ENCODE measurements at regions not wholly inside any gene's neighbourhood (a gene's known extent, or its start where the extent isn't known, plus 50 kb on each side); places are given as distances from the start of the nearest gene placed in this dataset.

DNA sequence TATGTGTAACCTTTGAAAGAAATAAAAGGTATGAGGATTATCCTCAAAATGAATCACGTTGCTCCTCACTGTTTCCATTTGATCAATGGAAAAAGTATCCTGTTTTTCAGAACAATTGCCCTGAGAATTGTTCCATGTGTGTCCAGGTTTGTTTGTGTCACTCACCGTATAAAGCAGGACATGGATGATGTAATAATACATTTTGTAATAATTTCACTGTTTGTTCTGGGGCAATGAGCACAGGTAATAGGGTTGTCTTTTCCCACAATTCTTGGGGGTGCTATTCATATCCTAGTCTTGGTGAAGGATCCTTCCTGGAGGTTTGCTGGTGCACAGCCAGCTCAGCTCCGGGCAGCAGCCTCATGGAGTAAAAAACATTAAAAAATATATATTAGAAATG is 510.8 kb upstream of the MCTP2 start:
- no peak for DNase-seq (ENCODE audit: low read depth)

DNA sequence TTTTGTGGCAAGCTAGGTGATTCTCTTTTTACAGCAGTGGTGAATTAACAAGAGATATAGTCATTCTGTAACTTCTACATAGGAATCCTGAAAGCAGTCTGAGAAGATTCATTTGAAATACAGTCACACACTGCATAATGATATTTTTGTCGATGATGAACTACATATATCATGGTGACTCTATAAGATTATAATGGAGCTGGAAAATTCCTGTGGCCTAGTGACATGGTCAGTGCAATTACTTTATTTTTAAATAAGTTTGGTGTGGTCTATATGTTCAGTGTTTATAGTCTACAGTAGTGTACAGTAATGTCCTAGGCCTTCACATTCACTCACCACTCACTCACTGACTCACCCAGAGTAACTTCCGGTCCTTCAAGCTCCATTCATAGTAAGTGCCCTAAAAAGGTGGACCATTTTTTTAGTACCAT is 511.4 kb upstream of the MCTP2 start:
- no peak for DNase-seq (ENCODE audit: low read depth)

DNA sequence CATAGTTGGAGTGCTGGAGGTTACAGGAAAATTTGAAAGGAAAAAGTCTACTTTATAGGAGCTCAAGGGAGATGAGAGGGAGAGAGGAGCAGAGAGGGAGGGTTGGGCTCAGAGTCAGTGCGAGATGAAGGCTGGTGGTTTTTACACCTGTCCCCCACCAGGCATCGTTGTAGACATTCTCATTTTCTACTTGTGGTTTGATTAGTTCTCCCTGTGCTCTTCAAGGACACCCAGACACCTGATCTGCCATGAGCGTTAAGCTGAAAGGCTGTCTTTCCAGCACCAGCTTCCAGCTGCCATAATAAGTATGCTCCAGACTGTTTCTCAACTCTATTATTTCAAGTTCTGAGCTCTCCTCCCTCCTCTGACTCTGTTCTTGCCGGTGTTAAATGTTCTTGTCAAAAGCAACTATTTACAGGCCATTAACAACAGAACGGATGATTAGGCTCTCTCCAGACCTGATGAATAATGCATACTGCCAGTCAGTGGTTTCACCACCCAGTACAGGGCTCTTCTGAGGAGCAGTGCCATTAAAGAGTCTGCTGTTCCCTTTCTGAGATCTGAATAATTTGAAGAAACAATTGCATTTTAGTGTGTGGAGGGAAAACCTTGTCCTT is 514.6 kb upstream of the MCTP2 start:
- DNase-seq (ENCODE audit: low read depth): no peak

DNA sequence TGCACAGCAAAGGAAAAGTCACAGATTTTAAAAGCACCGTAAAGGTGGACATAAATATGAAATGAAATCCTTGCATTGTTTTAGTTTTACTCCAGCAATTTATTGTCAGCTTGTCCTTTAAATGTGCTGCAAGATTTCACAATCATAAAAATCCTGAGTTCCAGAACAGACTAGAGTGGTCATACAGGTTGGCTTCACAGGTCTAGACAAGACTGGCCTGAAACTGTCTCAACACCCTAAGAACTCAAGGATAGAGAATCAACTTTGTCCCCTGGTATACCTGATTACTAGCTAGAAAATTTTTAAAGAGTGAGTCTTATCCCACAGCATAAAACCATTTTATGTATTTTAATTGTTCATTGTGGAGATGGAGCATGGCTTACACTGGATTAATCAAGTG is 521.7 kb upstream of the MCTP2 start:
- no peak for DNase-seq (ENCODE audit: low read depth)

DNA sequence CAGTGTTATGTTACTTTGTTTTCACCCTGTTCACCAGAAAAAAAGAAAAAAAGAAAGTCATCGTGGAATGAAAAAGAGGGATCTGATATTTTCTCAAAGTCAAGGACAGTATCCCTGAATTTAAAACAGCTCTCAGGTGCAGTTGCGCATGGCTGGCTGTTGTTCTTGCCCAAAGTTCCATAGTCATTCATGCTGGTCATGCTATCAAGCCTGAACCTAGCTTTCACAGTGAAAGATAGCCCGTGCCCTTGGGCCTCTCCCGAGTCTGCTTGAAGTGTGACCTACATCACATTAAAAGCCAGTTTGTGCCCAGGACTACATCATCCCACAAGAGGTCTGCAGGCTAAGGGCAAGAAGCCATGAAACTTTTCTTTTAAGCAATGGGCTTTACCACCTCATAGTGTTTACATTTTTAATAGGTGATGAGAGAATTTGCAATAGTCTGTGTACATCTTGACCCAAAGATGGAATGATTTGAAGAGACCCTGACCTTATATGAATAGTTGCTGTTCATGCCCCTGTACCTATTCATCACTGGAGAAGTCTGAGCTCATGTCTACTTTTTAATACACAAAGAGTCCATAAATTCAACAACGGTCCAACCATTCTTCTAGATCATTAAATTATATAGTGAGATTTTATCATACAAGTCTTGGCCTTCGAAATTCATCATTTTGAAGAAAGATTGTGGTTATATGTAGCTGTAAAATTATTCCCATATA is 522.5 kb upstream of the MCTP2 start:
- DNase-seq (ENCODE audit: low read depth): no peak

DNA sequence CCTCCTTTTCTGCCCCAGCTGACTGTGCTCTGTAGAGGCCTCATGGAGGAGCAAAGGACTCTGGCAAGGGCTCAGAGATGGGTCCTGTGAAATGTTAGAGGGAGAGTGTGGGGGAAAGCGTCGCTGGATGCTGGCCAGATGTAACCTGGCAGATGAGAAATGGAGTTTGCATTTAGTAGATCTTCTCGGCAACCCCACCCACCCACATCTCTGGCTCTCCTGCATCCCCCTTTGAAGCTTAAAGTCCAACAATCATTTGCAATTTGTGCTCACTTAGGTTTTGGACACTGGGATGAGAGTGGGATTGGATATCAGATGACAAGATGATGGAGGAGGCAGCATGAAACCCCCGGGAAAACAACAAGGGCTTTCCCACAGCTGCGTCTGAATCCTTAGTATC is 523.6 kb upstream of the MCTP2 start:
- no peak for DNase-seq (ENCODE audit: low read depth)

DNA sequence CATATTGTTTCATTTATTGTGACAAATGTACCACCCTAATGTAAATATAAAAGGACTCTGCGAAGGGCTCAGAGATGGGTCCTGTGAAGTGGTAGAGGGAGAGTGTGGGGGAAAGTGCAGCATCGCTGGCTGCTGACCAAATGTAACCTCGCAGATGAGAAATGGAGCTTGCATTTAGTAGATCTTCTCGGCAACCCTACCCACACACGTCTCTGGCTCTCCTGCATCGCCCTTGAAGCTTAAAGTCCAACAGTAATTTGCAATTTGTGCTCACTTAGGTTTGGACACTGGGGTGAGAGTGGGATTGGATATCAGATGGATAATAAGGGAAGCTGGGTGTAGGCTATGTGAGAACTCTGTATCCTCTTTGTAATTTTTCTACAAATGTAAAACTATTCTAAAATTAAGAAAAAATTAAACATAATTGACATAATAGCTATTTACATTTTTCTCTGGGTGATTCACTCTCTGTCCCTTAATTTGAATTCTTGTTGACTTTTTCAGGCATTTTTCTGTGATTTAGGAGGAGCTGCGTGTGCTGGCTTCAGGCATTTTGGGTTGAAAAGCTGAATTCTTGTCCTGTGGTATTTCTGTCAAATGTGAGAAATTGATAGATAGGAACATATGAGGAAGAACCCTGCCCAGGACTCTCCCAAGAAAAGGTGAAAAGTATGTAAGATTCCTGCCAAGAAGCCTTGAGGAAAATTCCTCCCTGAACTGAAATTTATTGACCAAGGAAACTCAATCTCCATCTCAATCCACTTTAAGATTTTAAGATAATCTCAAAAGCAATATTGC is 524.7 kb upstream of the MCTP2 start:
- no peak for DNase-seq (ENCODE audit: low read depth)

DNA sequence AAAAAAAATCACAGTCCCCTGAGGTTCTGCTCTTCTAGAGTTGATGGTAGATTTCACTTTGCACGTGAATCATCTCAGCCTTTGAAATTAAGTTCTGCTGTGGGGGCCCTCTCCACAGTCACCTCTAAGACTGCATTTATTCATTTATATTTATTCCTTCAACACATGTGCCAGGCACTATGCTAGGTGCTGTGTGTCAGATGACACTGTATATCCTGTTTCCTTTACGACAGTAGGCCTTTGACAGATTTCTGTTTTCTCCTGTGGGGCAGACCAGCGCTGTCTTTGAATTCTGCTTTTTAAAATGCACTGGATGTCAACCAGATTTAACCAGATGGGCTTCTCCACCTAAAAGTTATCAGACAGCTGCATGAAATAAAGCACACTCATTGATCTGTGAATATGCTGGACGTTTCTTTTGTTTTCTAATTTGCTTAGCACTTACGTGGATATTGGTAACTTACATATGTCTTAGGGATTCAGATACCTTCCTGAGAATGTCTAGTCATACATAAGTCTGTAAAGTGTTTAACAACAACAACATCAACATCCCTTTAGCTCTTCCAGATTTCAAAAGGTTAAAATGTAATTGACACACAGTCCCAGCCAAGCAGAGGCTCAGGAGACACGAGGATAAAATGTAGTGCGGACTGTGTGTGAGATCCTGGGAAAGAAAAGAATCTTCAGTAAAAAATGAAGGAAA is 525.5 kb upstream of the MCTP2 start:
- DNase-seq (ENCODE audit: low read depth): no peak

DNA sequence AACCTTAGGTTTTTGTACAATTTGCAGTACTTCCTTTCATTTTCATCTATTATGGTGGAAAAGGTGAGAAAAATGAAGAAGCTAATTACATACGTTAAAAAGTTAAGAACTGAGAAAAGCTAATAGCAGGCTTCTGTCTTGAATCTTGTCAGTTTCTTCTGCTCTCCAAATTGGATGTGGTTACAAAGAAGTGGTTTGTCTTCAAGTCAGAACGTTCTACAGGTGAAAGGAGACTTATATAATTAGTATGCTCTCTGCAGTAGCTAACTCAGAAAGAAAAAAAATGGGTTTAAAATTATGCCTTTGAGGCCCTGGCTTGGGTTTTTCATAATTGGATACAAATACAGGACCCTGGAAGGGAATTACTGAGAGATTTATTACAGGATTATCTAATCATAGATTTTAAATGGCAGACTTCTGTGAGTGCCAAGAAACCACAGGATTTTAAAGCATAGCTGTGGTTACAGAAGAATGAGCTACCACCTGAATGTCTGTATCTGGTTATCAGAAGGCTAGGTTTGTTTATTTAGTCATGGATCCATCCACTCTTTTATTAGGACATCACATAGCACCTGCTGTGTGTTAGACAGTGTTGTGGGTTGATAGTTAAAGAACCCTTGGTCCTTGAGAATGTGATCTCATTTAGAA is 528.1 kb upstream of the MCTP2 start:
- DNase-seq (ENCODE audit: low read depth): no peak

DNA sequence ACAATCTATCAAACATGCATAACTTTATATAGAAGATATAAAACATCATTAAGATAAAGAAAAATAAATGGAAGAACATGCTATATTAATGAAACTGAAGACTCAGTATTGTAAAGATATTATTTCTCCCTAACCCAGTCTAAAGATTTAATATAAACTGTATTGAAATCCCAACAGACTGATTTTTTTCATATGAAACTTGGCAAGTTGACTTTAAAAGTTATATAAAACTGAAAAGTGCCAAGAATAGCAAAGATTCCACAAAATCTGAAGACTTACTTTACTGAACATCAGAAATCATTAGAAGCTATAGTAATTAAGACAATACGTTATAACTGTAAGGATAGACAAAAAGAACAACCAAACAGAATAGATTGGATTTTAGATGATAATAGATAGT is 531.3 kb upstream of the MCTP2 start:
- DNase-seq (ENCODE audit: low read depth): no peak

DNA sequence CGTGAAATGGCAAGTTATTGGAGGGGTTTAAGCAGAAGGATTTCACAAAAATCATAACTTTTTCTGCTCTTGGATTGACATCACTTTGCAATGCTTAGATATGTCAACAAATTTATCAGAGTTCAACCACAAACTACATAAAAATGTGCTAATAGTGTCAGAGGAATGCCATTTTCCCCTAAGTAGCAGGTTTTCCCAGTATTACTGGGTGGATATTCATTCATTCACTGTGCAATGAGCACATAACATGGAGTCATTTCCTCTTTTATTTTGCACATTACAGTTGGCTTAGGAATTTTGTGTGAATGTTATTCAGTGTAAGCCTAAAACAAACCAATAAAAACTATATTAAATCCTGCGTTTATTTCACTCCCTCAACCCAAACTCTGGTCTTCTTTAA is 537.3 kb upstream of the MCTP2 start:
- DNase-seq (ENCODE audit: low read depth): no peak

DNA sequence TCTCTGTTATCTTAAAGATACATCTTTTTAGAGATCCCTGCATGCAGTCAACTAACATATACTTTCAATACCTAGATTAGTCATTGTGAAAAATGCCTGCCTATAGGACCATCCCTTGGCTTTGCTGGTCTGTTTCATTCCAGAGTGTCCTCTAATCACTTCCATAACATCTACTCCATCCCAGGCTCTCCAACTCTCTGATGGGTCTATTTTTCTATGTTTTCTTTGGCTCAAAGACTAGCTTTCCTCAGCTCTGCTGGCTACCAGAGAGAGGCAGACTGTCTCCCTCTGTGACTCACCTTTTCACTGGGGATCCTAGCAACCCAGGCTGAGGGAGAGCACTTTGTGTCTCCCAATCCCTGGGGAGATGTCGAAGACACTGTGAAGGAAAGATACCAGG is 547.7 kb upstream of the MCTP2 start:
- no peak for DNase-seq (ENCODE audit: low read depth)

DNA sequence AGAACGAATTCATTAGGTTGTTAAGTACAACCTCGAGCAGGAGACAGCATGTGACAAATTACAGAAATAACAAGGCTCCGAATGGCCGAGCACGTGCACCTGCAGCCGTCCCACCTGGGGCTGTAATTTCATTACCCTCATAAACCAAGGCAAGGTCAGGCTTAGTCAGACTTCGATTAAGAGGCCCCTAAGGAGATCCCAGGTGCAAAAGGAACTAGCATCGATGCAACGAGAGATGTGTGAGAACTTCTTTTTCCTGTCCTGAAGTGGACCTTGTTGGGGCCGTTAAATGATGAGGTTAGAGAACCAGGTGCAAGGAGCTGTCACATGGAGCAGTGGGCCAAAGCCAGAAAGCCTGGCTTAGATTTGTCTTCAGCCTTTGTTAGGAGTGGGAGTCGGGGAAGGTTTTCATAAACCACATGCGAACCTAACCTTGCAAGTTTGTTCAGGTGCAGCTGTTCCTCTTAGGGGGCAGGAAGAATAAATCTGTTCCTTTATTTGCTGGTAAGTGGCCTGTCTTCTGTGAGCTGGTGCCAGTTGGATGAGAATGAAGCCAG is 559.9 kb upstream of the MCTP2 start:
- DNase-seq (ENCODE audit: low read depth): no peak

DNA sequence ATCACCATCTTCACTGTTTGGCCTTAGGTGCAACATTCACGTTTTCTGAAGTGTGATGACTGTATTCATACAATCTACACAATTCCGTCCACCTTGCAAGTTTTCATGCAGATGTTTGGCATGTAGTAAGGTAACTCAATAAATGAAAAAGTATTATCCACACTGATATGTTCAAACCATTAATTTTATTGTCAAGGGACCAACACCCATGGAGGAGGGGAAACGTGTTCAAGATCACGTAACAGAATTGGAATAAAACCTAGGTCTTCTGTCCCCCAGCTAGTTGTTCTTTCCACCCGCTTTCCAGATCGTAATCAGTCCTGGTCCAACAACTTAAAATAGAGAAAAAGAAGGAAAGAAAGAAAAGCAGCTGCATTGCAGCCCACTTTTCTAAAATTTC is 560.4 kb upstream of the MCTP2 start:
- DNase-seq (ENCODE audit: low read depth): no peak

DNA sequence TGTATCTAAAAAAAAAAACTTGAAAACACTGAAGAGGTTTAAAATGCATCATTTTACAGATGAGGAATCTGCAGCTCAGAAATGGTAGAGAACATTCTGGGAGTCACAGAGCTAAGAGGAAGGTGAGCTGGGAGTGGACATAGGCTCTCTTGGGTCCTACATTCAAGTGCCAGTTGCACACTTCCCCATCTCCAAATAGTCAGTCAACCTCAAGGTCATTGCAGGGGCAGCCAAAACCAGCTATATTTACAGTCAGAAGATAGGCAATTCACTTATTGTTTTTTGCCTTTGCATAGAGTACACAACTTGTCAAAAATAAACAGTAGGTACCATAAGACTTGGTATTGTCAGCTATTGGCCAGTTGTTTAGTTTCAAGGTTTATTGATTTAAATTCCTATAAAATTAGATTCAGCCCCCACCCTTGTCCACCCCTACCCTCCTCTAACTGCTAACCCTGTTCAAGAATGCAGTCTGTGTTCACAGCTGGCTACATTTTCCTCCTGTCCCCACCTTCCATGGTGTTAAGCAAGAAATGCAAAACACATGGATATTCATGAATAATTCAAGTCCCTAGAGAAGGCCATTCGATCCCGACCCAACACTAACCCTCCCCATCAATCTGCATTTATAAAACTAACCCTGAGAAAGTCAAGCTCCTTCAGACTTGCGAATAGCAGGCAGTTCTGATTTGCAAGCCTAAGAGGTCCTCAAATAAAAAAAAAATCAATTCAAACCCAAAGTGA is 567.0 kb upstream of the MCTP2 start:
- DNase-seq (ENCODE audit: low read depth): no peak

DNA sequence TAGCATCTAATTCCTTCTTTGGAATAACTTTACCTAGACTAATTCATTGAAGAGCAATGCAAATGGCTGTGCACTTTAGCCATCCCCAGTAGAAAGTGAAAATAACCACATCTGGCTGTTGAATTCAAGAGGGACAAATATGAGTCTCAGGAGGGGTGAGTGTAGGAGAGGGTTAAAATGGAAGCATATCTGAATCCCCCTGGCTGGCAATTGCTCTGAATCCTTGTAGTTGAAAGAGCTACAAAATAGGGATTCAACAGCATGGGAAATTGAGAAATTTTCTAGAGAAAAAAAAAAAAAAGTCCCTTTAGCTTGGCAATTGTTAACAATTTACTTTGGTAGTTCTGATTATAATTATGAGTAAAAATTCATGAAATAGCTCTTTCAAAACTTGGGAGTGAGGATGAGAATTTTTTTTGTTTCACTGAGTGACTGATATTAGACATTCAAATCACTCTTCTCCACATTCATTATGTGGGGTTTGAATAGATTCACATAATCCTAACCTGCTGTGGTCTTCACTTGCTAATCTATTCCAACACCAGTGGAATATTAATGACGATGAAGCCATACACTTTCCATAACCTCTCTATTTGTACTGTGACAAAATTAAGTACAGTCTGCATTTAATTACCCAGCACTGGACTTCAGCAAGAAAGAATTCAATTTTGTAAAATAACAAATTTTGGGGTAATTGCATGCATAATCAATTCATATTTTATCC is 569.0 kb upstream of the MCTP2 start:
- no peak for DNase-seq (ENCODE audit: low read depth)

DNA sequence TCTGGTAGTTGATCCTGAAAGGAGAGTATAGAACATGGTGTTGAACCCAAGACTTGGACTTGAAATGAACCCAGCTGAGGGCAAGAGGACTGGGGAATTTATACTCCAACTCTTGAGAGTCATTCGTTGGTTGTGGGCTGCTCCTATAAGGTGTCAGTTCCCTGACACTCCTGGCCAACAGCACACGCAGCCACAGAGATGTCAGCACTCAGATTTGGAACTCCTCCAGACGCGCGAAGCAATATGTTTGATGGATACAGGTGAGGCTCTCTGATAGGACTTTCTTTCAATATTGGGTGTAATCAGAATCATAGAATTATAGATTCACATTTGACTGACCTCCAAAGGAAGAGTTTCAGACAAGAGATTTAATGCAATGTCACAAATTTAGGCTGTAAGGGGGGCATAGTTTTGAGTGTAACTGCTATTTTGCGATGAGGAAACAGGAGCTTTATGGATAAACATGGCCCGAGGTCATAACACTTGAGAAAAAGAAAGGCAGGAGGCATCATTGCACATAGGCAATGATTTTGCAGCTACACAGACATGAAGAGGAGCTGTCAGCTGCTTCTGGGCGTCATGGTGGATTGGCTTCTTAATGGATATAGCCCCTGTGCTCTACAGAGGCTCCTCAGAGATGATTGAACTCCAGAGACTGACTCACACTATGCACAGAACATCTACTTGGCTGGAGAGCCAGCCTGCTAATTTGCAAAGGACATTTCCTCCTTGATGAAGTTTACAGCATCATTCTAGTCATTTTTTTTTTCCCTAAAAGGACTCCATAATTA is 569.2 kb upstream of the RGMA start:
- no peak for DNase-seq (ENCODE audit: low read depth)

DNA sequence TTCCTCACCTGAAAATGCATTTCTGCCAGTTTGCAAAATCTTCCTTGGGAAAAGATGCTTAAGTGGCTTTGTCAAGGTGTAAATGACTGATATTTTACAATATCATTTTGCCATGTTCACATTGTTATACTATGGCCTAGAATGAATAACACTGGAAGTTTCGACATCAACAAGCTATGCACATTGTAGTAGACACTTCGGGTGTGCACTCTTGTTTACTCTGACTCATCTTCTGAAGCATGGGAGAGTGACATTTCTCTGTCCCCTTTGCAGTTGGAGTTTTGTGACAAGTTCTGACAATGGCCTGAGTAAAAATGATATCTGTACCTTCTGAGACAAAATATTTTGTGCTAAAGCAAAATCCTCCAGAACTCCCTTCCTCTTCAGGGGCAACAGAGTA is 567.0 kb upstream of the RGMA start:
- DNase-seq (ENCODE audit: low read depth): no peak

DNA sequence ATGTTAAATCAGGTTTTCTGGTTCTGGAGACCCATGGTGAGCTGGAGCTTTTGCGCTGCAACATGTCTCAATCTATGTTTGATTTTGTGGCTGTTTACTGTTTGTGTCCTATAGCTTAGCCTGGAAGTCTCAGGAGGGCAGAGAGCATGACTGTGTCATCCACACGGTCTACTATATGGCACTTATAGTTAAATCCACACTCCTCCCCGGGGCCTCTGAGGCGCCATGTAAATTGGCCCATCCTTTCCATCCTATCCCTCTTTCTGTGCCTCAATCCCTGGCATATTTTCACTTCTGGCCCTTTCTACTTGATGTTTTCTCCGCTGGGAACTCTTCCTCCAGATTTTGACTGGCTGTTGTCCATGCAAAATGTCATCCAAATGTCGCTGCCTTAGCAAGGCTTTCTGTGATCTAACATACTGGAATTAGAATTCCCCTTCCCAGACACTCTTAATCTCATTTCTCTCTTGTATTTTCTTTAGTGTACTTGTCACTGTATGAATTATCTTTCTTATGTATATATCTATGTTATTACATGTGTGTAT is 560.8 kb upstream of the RGMA start:
- no peak for DNase-seq (ENCODE audit: low read depth)
